ENCODE measurements at regions not wholly inside any gene's neighbourhood (a gene's known extent, or its start where the extent isn't known, plus 50 kb on each side); places are given as distances from the start of the nearest gene placed in this dataset.

GRCh38 chr6:66735106-66735890 is 1028.3 kb upstream of the EYS start:
- Histone ChIP-seq H3K18ac (ENCODE audit: low read length) (no peak overlapping the region), H3K9me3 (replicated peaks in 1 of 2; ENCODE audit: control insufficient read depth in 2 of 2, insufficient read depth in 1 of 2, low read depth in 1 of 2, low read length in 2 of 2) (no peaks in the 10 kb centered on the region), H2BK5ac (ENCODE audit: low read length) (no peak overlapping the region), H3K4me3 (ENCODE audit: low read length in 2 of 2) (no peak overlapping the region), H3K23ac (ENCODE audit: low read depth, low read length, poor library complexity) (no peak overlapping the region), H3K4me1 (ENCODE audit: control insufficient read depth in 2 of 2, insufficient read depth in 1 of 2, low read depth in 1 of 2, low read length in 2 of 2) (peaks cover 0 to 7% of the 10 kb centered on the region in 2 donors), H2AK5ac (ENCODE audit: low read depth, low read length) (no peak overlapping the region), H4K8ac (ENCODE audit: low read depth, low read length) (no peak overlapping the region), H3K4ac (ENCODE audit: low read length) (no peak overlapping the region), H3K9ac (ENCODE audit: low read depth, low read length, poor library complexity) (no peak overlapping the region), H2BK120ac (ENCODE audit: low read depth, low read length) (no peak overlapping the region), H3K27ac (replicated peaks; ENCODE audit: low read length) (no peak overlapping the region), H2AFZ (ENCODE audit: low read length) (peak overlapping the region; percentile 68), H3K4me2 (ENCODE audit: insufficient read depth, low read length, poor library complexity, severe bottlenecking) (no peak overlapping the region), H4K91ac (ENCODE audit: low read depth, low read length, poor library complexity) (no peak overlapping the region), H3K14ac (ENCODE audit: low read length) (no peak overlapping the region), H3K36me3 (replicated peaks in 1 of 2; ENCODE audit: control insufficient read depth in 2 of 2, insufficient read depth in 2 of 2, low read length in 2 of 2) (no peaks in the 10 kb centered on the region), H3K27me3 (ENCODE audit: control insufficient read depth in 3 of 3, insufficient read depth in 3 of 3, low read depth in 1 of 3, low read length in 3 of 3) (no peaks in the 10 kb centered on the region), H3K79me1 (ENCODE audit: low read depth, low read length) (no peaks in the 10 kb centered on the region), H2BK12ac (ENCODE audit: low read length) (no peak overlapping the region), H2BK15ac (ENCODE audit: low read length) (no peak overlapping the region)
- DNase-seq (ENCODE audit: low spot score) = no peak
- WGBS, 2 donors (ENCODE audit: extremely low coverage in 2 of 2, insufficient read length in 2 of 2, insufficient replicate concordance in 1 of 2) = no CpG with 5 or more reads among the region's 5 CpGs

GRCh38 chr6:66731310-66731709 is 1024.3 kb upstream of the EYS start:
- no peaks in the 10 kb centered on the region for H3K9me3 ChIP-seq (replicated peaks in 1 of 2; ENCODE audit: control insufficient read depth in 2 of 2, insufficient read depth in 1 of 2, low read depth in 1 of 2, low read length in 2 of 2)
- no peak for DNase-seq (ENCODE audit: low spot score)
- no peak overlapping the region for H2BK15ac ChIP-seq (ENCODE audit: low read length)
- no peak overlapping the region for H3K4me2 ChIP-seq (ENCODE audit: insufficient read depth, low read length, poor library complexity, severe bottlenecking)
- no peaks in the 10 kb centered on the region for H3K79me1 ChIP-seq (ENCODE audit: low read depth, low read length)
- no peak overlapping the region for H3K14ac ChIP-seq (ENCODE audit: low read length)
- H4K91ac ChIP-seq (ENCODE audit: low read depth, low read length, poor library complexity) = no peak overlapping the region
- no peak overlapping the region for H2AK5ac ChIP-seq (ENCODE audit: low read depth, low read length)
- no peak overlapping the region for H3K4ac ChIP-seq (ENCODE audit: low read length)
- no peaks in the 10 kb centered on the region for H3K36me3 ChIP-seq (replicated peaks in 1 of 2; ENCODE audit: control insufficient read depth in 2 of 2, insufficient read depth in 2 of 2, low read length in 2 of 2)
- H2BK5ac ChIP-seq (ENCODE audit: low read length) = no peak overlapping the region
- no peak overlapping the region for H3K18ac ChIP-seq (ENCODE audit: low read length)
- H2BK12ac ChIP-seq (ENCODE audit: low read length) = no peak overlapping the region
- no peak overlapping the region for H2BK120ac ChIP-seq (ENCODE audit: low read depth, low read length)
- WGBS, 2 donors (ENCODE audit: extremely low coverage in 2 of 2, insufficient read length in 2 of 2, insufficient replicate concordance in 1 of 2) = no CpG with 5 or more reads among the region's 1 CpG
- H3K27ac ChIP-seq (replicated peaks; ENCODE audit: low read length) = no peak overlapping the region
- H3K4me3 ChIP-seq (ENCODE audit: low read length in 2 of 2) = no peak overlapping the region
- no peaks in the 10 kb centered on the region for H3K27me3 ChIP-seq (ENCODE audit: control insufficient read depth in 3 of 3, insufficient read depth in 3 of 3, low read depth in 1 of 3, low read length in 3 of 3)
- no peak overlapping the region for H4K8ac ChIP-seq (ENCODE audit: low read depth, low read length)
- H3K4me1 ChIP-seq (ENCODE audit: control insufficient read depth in 2 of 2, insufficient read depth in 1 of 2, low read depth in 1 of 2, low read length in 2 of 2) = peaks cover 0 to 7% of the 10 kb centered on the region in 2 donors
- no peak overlapping the region for H2AFZ ChIP-seq (ENCODE audit: low read length)
- H3K23ac ChIP-seq (ENCODE audit: low read depth, low read length, poor library complexity) = no peak overlapping the region
- H3K9ac ChIP-seq (ENCODE audit: low read depth, low read length, poor library complexity) = no peak overlapping the region

GRCh38 chr6:66725670-66726069 is 1018.6 kb upstream of the EYS start:
- no peak overlapping the region for H2AK5ac ChIP-seq (ENCODE audit: low read depth, low read length)
- H3K36me3 ChIP-seq (replicated peaks in 1 of 2; ENCODE audit: control insufficient read depth in 2 of 2, insufficient read depth in 2 of 2, low read length in 2 of 2) = no peaks in the 10 kb centered on the region
- no peak overlapping the region for H2AFZ ChIP-seq (ENCODE audit: low read length)
- no peak overlapping the region for H4K8ac ChIP-seq (ENCODE audit: low read depth, low read length)
- no peaks in the 10 kb centered on the region for H3K27me3 ChIP-seq (ENCODE audit: control insufficient read depth in 3 of 3, insufficient read depth in 3 of 3, low read depth in 1 of 3, low read length in 3 of 3)
- H3K4ac ChIP-seq (ENCODE audit: low read length) = no peak overlapping the region
- DNase-seq (ENCODE audit: low spot score) = no peak
- no peak overlapping the region for H3K23ac ChIP-seq (ENCODE audit: low read depth, low read length, poor library complexity)
- no peak overlapping the region for H4K91ac ChIP-seq (ENCODE audit: low read depth, low read length, poor library complexity)
- H3K9ac ChIP-seq (ENCODE audit: low read depth, low read length, poor library complexity) = no peak overlapping the region
- no CpG with 5 or more reads among the region's 3 CpGs for WGBS, 2 donors (ENCODE audit: extremely low coverage in 2 of 2, insufficient read length in 2 of 2, insufficient replicate concordance in 1 of 2)
- no peak overlapping the region for H3K18ac ChIP-seq (ENCODE audit: low read length)
- H3K4me1 ChIP-seq (ENCODE audit: control insufficient read depth in 2 of 2, insufficient read depth in 1 of 2, low read depth in 1 of 2, low read length in 2 of 2) = no peaks in the 10 kb centered on the region
- H2BK12ac ChIP-seq (ENCODE audit: low read length) = no peak overlapping the region
- no peak overlapping the region for H3K4me3 ChIP-seq (ENCODE audit: low read length in 2 of 2)
- no peaks in the 10 kb centered on the region for H3K79me1 ChIP-seq (ENCODE audit: low read depth, low read length)
- H3K4me2 ChIP-seq (ENCODE audit: insufficient read depth, low read length, poor library complexity, severe bottlenecking) = no peak overlapping the region
- H3K27ac ChIP-seq (replicated peaks; ENCODE audit: low read length) = no peak overlapping the region
- no peak overlapping the region for H2BK15ac ChIP-seq (ENCODE audit: low read length)
- H2BK5ac ChIP-seq (ENCODE audit: low read length) = no peak overlapping the region
- H2BK120ac ChIP-seq (ENCODE audit: low read depth, low read length) = no peak overlapping the region
- H3K9me3 ChIP-seq (replicated peaks in 1 of 2; ENCODE audit: control insufficient read depth in 2 of 2, insufficient read depth in 1 of 2, low read depth in 1 of 2, low read length in 2 of 2) = no peaks in the 10 kb centered on the region
- no peak overlapping the region for H3K14ac ChIP-seq (ENCODE audit: low read length)

GRCh38 chr6:66717801-66718200 is 1010.8 kb upstream of the EYS start:
- Histone ChIP-seq H3K9me3 (replicated peaks in 1 of 2; ENCODE audit: control insufficient read depth in 2 of 2, insufficient read depth in 1 of 2, low read depth in 1 of 2, low read length in 2 of 2) (no peaks in the 10 kb centered on the region), H2BK15ac (ENCODE audit: low read length) (no peak overlapping the region)
- no CpG with 5 or more reads among the region's 4 CpGs for WGBS, 2 donors (ENCODE audit: extremely low coverage in 2 of 2, insufficient read length in 2 of 2, insufficient replicate concordance in 1 of 2)

More at GRCh38 chr6:66717801-66718200, 1010.8 kb upstream of the EYS start:
- Histone ChIP-seq H3K18ac (ENCODE audit: low read length) (no peak overlapping the region), H3K79me1 (ENCODE audit: low read depth, low read length) (no peaks in the 10 kb centered on the region), H3K4me1 (ENCODE audit: control insufficient read depth in 2 of 2, insufficient read depth in 1 of 2, low read depth in 1 of 2, low read length in 2 of 2) (no peaks in the 10 kb centered on the region), H3K27ac (replicated peaks; ENCODE audit: low read length) (no peak overlapping the region), H3K14ac (ENCODE audit: low read length) (no peak overlapping the region), H2AFZ (ENCODE audit: low read length) (no peak overlapping the region), H3K23ac (ENCODE audit: low read depth, low read length, poor library complexity) (no peak overlapping the region), H3K27me3 (ENCODE audit: control insufficient read depth in 3 of 3, insufficient read depth in 3 of 3, low read depth in 1 of 3, low read length in 3 of 3) (no peaks in the 10 kb centered on the region), H3K4me2 (ENCODE audit: insufficient read depth, low read length, poor library complexity, severe bottlenecking) (no peak overlapping the region), H2AK5ac (ENCODE audit: low read depth, low read length) (no peak overlapping the region), H2BK5ac (ENCODE audit: low read length) (no peak overlapping the region), H3K4ac (ENCODE audit: low read length) (no peak overlapping the region), H3K9ac (ENCODE audit: low read depth, low read length, poor library complexity) (no peak overlapping the region), H2BK120ac (ENCODE audit: low read depth, low read length) (no peak overlapping the region), H4K91ac (ENCODE audit: low read depth, low read length, poor library complexity) (no peak overlapping the region), H3K36me3 (replicated peaks in 1 of 2; ENCODE audit: control insufficient read depth in 2 of 2, insufficient read depth in 2 of 2, low read length in 2 of 2) (no peaks in the 10 kb centered on the region), H2BK12ac (ENCODE audit: low read length) (no peak overlapping the region), H4K8ac (ENCODE audit: low read depth, low read length) (no peak overlapping the region), H3K4me3 (ENCODE audit: low read length in 2 of 2) (no peak overlapping the region)
- peak; percentile 14 for DNase-seq (ENCODE audit: low spot score)

All from neuronal stem cell (in vitro differentiated cells).